ENCODE measurements at regions not wholly inside any gene's neighbourhood (a gene's known extent, or its start where the extent isn't known, plus 50 kb on each side); places are given as distances from the start of the nearest gene placed in this dataset.
A peak's percentile ranks its signal among the peaks of the same experiment; 100 is the strongest.
"Not testable (repeated sequence)": the region's sequence is repeated elsewhere in the genome, so short reads cannot be mapped to it uniquely, and the experiment has no call there.

DNA sequence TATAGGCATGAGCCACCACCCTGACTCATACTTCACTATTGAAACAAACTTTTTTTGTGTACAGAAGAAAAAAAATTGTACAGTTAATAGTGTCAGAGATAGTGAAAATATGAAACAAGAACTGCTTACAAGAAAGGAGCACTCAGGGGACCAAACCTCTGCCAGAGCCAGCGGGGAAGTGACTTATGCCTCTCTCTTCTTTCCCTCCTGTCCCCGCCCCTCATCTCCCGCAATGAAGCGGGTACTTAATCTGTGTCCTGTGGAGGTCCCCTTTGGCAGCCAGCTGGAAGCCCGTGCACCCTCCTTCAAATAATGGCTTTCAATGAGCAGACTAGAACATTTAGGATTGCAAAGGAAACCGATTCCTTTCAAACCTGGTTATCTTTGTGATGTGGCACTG lies 51.5 kb downstream of the PPIAL4A start:
- H3K4me3 ChIP-seq; H3K27me3 ChIP-seq (replicated peaks); H3K4me1 ChIP-seq (replicated peaks); H3K9me3 ChIP-seq (replicated peaks); H3K27ac ChIP-seq; DNase-seq (ENCODE audit: low read depth in 1 of 2, low spot score in 2 of 2); H3K36me3 ChIP-seq: not testable (repeated sequence)

DNA sequence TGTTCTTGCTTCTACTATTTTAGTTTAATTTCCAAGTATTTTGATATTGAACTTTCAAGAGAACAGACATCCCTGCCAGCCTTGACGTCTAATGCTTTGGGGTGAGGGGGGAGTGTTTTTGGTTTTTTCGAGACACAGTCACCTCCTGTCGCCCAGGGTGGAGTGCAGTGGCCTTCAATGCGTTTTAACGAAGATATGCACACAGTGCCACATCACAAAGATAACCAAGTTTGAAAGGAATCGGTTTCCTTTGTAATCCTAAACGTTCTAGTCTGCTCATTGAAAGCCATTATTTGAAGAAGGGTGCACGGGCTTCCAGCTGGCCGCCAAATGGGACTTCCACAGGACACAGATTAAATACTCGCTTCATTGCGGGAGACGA lies 52.3 kb downstream of the PPIAL4A start:
- H3K36me3 ChIP-seq; H3K4me1 ChIP-seq (replicated peaks); H3K9me3 ChIP-seq (replicated peaks); H3K27me3 ChIP-seq (replicated peaks); DNase-seq (ENCODE audit: low read depth in 1 of 2, low spot score in 2 of 2); H3K27ac ChIP-seq: not testable (repeated sequence)
- H3K4me3 ChIP-seq, result peak overlapping the region; percentile 30

GRCh38 chr1:120942218-120942944 lies 52.8 kb downstream of the PPIAL4A start:
- H3K4me3 ChIP-seq, result peak overlapping the region; percentile 30
- H3K27ac ChIP-seq, result peak overlapping the region; percentile 92
- not testable (repeated sequence) for H3K36me3 ChIP-seq; H3K9me3 ChIP-seq (replicated peaks); H3K4me1 ChIP-seq (replicated peaks); H3K27me3 ChIP-seq (replicated peaks)
- DNase-seq (ENCODE audit: low read depth in 1 of 2, low spot score in 2 of 2), result peak; percentile 69 to 74

DNA sequence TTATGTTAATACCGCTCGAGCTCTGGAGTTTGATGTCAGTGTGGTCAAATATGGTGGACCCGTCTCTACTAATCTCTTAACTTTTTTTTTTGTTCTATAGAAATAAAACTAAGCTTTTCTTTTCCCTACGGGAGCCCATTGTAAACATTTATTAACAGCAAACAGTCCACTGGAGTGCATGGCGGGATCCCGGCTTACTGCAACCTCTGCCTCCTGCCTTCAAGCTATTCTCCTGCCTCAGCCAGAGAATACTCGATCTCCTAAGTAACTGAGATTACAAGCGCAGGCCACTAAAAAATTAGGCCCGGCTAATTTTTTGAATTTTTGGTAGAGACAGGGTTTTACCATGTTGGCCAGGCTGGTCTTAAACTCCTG lies 53.4 kb downstream of the PPIAL4A start:
- H3K4me1 ChIP-seq (replicated peaks); H3K36me3 ChIP-seq; DNase-seq (ENCODE audit: low read depth in 1 of 2, low spot score in 2 of 2); H3K4me3 ChIP-seq; H3K27me3 ChIP-seq (replicated peaks); H3K27ac ChIP-seq; H3K9me3 ChIP-seq (replicated peaks): not testable (repeated sequence)

DNA sequence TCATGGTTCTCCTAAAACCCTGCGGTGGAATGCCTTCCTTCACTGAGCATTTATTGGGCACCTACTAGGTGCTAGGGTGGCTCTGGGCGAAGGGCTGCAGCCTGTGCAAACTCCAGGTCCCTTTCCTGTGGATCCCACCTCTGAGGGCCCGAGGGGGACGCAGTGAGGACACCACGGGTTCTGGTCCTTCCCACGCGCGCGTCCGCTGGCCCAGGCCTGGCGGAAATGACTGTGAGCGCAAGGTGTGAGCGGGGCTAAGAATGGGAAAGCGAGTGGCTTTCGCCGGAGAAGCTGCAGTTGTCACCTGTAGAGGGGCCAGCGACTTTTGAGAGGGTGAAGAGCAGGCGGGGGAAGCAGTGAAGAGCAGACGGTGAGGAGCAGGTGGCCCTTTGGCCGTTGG lies 55.1 kb downstream of the PPIAL4A start:
- not testable (repeated sequence) for H3K27ac ChIP-seq; H3K36me3 ChIP-seq; H3K4me1 ChIP-seq (replicated peaks); DNase-seq (ENCODE audit: low read depth in 1 of 2, low spot score in 2 of 2); H3K4me3 ChIP-seq; H3K9me3 ChIP-seq (replicated peaks); H3K27me3 ChIP-seq (replicated peaks)

GRCh38 chr1:120945122-120945521 lies 55.6 kb downstream of the PPIAL4A start:
- H3K9me3 ChIP-seq (replicated peaks); H3K4me1 ChIP-seq (replicated peaks); H3K27ac ChIP-seq; DNase-seq (ENCODE audit: low read depth in 1 of 2, low spot score in 2 of 2); H3K27me3 ChIP-seq (replicated peaks); H3K36me3 ChIP-seq; H3K4me3 ChIP-seq: not testable (repeated sequence)

GRCh38 chr1:120947114-120947513 lies 57.5 kb downstream of the PPIAL4A start:
- H3K4me3 ChIP-seq; H3K27me3 ChIP-seq (replicated peaks); H3K36me3 ChIP-seq; H3K9me3 ChIP-seq (replicated peaks); DNase-seq (ENCODE audit: low read depth in 1 of 2, low spot score in 2 of 2); H3K4me1 ChIP-seq (replicated peaks); H3K27ac ChIP-seq: not testable (repeated sequence)

GRCh38 chr1:120949724-120950123 lies 60.2 kb downstream of the PPIAL4A start:
- H3K36me3 ChIP-seq; H3K4me3 ChIP-seq; H3K27me3 ChIP-seq (replicated peaks); H3K4me1 ChIP-seq (replicated peaks); H3K27ac ChIP-seq; H3K9me3 ChIP-seq (replicated peaks); DNase-seq (ENCODE audit: low read depth in 1 of 2, low spot score in 2 of 2): not testable (repeated sequence)

- H3K27me3 ChIP-seq (replicated peaks); H3K4me3 ChIP-seq; H3K27ac ChIP-seq; H3K4me1 ChIP-seq (replicated peaks); H3K36me3 ChIP-seq; H3K9me3 ChIP-seq (replicated peaks); DNase-seq (ENCODE audit: low read depth in 1 of 2, low spot score in 2 of 2): not testable (repeated sequence)
Measured at GRCh38 chr1:120950633-120951032, 61.1 kb downstream of the PPIAL4A start.

DNA sequence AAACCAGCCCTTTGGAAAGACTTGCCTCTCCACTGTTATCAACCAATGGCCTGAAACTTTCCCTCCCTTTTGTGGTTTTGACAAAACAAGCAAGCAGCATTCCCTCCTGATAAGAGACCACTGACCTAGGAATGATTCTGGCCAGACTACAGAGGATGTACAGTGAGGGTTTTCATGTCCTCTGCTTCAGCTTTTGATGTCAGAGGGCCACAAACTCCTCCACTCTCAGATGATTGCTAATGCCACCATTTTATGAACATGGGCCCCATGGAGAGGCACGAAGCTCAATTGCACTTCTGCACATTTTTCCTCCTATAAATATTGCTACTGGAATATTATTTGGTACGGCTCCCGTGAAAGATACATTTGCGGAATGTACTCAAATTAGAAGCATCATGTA lies 61.5 kb downstream of the PPIAL4A start:
- not testable (repeated sequence) for H3K27me3 ChIP-seq (replicated peaks); H3K4me3 ChIP-seq; H3K9me3 ChIP-seq (replicated peaks); H3K4me1 ChIP-seq (replicated peaks); H3K27ac ChIP-seq; DNase-seq (ENCODE audit: low read depth in 1 of 2, low spot score in 2 of 2); H3K36me3 ChIP-seq

DNA sequence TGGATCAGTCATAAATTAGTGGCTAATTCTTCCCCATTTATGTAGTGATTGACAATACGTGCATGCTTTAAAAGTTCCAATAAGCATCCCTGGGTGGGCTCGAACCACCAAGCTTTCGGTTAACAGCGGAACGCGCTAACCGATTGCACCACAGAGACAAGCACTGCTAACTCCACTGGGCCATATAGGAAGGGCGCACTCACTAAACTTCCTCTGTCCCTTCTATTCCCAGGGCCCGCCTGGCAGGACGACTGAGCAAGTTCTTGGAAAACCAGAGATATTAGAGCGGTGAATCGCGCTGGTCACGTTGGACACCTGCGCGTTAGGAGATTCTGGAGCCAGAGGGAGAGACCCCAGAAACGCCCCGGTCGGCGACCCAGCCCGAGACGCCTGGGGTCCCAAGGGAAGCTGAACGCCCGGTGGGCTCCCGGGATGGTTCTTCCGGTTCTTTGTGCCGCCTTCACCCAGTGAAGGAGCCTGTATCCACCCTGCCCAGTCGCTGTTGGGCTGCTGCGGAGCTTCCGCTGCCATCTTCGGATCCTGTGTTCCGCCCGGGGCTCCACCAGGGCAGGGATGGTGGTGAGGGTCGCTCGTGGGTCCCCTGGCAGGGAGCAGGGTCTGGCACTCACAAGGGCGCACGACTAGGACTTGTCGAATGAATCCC lies 62.8 kb downstream of the PPIAL4A start:
- not testable (repeated sequence) for H3K4me3 ChIP-seq; H3K4me1 ChIP-seq (replicated peaks); H3K9me3 ChIP-seq (replicated peaks); H3K36me3 ChIP-seq; H3K27ac ChIP-seq; DNase-seq (ENCODE audit: low read depth in 1 of 2, low spot score in 2 of 2); H3K27me3 ChIP-seq (replicated peaks)

DNA sequence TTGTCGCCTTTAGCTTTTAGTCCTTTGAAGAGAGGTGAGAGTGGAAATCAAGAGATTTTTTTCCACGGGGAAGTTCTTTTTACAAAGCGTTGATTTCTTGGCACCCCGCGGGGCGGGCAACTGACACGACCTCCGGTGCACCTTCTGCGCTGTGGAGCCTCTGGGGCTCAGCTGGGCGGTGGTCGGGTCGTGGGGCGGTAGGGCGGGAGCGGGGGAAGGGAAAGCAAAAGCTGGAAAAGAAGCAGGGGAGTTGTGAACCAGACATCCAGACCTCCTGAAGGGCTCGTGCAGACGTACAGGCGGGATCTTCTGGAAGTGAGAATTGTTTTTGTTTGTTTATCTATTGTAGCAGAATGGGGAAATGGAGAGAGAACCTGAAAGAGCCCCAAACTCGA lies 63.3 kb downstream of the PPIAL4A start:
- H3K9me3 ChIP-seq (replicated peaks); H3K4me1 ChIP-seq (replicated peaks); DNase-seq (ENCODE audit: low read depth in 1 of 2, low spot score in 2 of 2); H3K27ac ChIP-seq; H3K27me3 ChIP-seq (replicated peaks); H3K36me3 ChIP-seq; H3K4me3 ChIP-seq: not testable (repeated sequence)

- Histone ChIP-seq H3K27ac (no peak overlapping the region), H3K27me3 (replicated peaks) (no peaks in the 10 kb centered on the region), H3K36me3 (no peaks in the 10 kb centered on the region), H3K4me3 (no peak overlapping the region), H3K4me1 (replicated peaks) (no peaks in the 10 kb centered on the region), H3K9me3 (replicated peaks) (no peaks in the 10 kb centered on the region)
- no peak for DNase-seq (ENCODE audit: low read depth in 1 of 2, low spot score in 2 of 2)
Measured at GRCh38 chr1:120954736-120955135, 65.2 kb downstream of the PPIAL4A start.

DNA sequence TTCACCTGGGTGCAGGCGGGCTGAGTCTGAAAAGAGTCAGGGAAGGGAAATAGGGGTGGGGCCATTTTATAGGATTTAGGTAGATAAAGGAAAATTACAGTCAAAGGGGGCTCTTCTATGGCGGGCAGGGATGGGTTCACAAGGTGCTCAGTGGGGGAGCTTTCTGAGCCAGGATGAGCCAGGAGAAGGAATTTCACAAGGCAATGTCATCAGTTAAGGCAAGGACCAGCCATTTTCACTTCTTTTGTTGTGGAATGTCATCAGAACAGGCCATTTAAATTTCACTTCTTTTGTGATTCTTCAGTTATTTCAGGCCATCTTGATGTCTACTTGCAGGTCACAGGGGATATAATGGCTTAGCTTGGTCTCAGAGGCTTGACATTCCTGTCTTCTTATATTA lies 66.4 kb downstream of the PPIAL4A start:
- not testable (repeated sequence) for DNase-seq (ENCODE audit: low read depth in 1 of 2, low spot score in 2 of 2); H3K27ac ChIP-seq; H3K36me3 ChIP-seq; H3K9me3 ChIP-seq (replicated peaks); H3K4me1 ChIP-seq (replicated peaks); H3K27me3 ChIP-seq (replicated peaks); H3K4me3 ChIP-seq

GRCh38 chr1:120966018-120966417 lies 76.4 kb downstream of the PPIAL4A start:
- not testable (repeated sequence) for H3K36me3 ChIP-seq; H3K27me3 ChIP-seq (replicated peaks)

More at GRCh38 chr1:120966018-120966417, 76.4 kb downstream of the PPIAL4A start:
- not testable (repeated sequence) for H3K9me3 ChIP-seq (replicated peaks); H3K27ac ChIP-seq; H3K4me3 ChIP-seq; DNase-seq (ENCODE audit: low read depth in 1 of 2, low spot score in 2 of 2); H3K4me1 ChIP-seq (replicated peaks)
